ENCODE measurements at regions not wholly inside any gene's neighbourhood (a gene's known extent, or its start where the extent isn't known, plus 50 kb on each side); places are given as distances from the start of the nearest gene placed in this dataset.

DNA sequence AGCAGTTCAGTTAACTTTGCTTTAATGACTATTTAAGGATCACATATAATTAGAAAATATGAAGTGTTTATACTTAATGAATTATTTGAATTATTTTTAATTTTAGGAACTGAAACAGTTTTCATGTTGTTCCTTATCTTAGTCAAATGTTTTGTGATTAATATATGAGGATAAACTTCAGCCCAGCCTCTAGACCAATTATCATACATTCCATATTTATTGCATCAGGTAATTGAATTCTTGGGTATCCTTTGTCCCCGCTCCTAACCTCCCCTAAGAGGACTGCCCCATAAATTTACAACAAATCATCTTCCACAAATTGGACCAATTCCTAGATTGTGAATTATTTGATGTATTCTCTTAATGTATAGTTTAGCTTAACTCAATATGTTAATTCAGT, 74.8 kb downstream of the ZNF622 start:
- no peaks in the 10 kb centered on the region for H3K79me2 ChIP-seq (ENCODE audit: insufficient read depth, low read length)
- Mint-ChIP-seq H3K27me3 (ENCODE audit: low read depth in 3 of 3) (no peaks in the 10 kb centered on the region), H3K4me3 (no peak overlapping the region), H3K4me1 (no peaks in the 10 kb centered on the region), H3K9me3 (peaks cover 0 to 3% (median 0%) of the 10 kb centered on the region in 7 donors), H3K27ac (no peak overlapping the region), H3K36me3 (no peaks in the 10 kb centered on the region)
- no peak overlapping the region for H2AFZ ChIP-seq (ENCODE audit: insufficient read depth, low read depth, low read length, poor library complexity, severe bottlenecking)
- no peaks in the 10 kb centered on the region for H3K36me3 ChIP-seq (replicated peaks in 1 of 2; ENCODE audit: control insufficient read depth in 1 of 2, insufficient read depth in 2 of 2, low read length in 2 of 2)
- no peak for TF ChIP-seq CTCF (IDR thresholded peaks at IDR 0.05)
- intact Hi-C loops (cut with micrococcal nuclease) = no loop called here
- H3K4me2 ChIP-seq (replicated peaks; ENCODE audit: extremely low read depth, low read length, poor library complexity, severe bottlenecking) = no peak overlapping the region
- no peaks in the 10 kb centered on the region for H4K20me1 ChIP-seq (ENCODE audit: insufficient read depth, low read length)
- H3K9me3 ChIP-seq (replicated peaks in 1 of 2; ENCODE audit: control insufficient read depth in 1 of 2, insufficient read depth in 1 of 2, low read length in 2 of 2) = peaks cover 0 to 2% of the 10 kb centered on the region in 2 donors
- H3K4me1 ChIP-seq (ENCODE audit: control insufficient read depth in 1 of 2, insufficient read depth in 2 of 2, low read length in 2 of 2) = no peaks in the 10 kb centered on the region
- H3K27ac ChIP-seq (ENCODE audit: low read depth in 1 of 2, low read length in 2 of 2) = no peak overlapping the region
- no peak overlapping the region for H3K4me3 ChIP-seq (replicated peaks in 1 of 3; ENCODE audit: low read depth in 2 of 3, low read length in 3 of 3)
- WGBS (ENCODE audit: insufficient coverage) = no CpG with 5 or more reads among the region's 1 CpG
- H3K9ac ChIP-seq (ENCODE audit: insufficient read depth, low read length, poor library complexity, severe bottlenecking) = no peak overlapping the region
- DNase-seq = no peak
- no peaks in the 10 kb centered on the region for H3K27me3 ChIP-seq (ENCODE audit: control insufficient read depth in 2 of 2, insufficient read depth in 2 of 2, low read length in 2 of 2)

- Histone ChIP-seq H3K27ac (ENCODE audit: low read depth in 1 of 2, low read length in 2 of 2) (no peak overlapping the region), H3K9me3 (replicated peaks in 1 of 2; ENCODE audit: control insufficient read depth in 1 of 2, insufficient read depth in 1 of 2, low read length in 2 of 2) (peaks cover 0 to 2% of the 10 kb centered on the region in 2 donors), H4K20me1 (ENCODE audit: insufficient read depth, low read length) (no peaks in the 10 kb centered on the region), H3K79me2 (ENCODE audit: insufficient read depth, low read length) (no peaks in the 10 kb centered on the region), H3K36me3 (replicated peaks in 1 of 2; ENCODE audit: control insufficient read depth in 1 of 2, insufficient read depth in 2 of 2, low read length in 2 of 2) (no peaks in the 10 kb centered on the region), H2AFZ (ENCODE audit: insufficient read depth, low read depth, low read length, poor library complexity, severe bottlenecking) (no peak overlapping the region), H3K9ac (ENCODE audit: insufficient read depth, low read length, poor library complexity, severe bottlenecking) (no peak overlapping the region), H3K27me3 (ENCODE audit: control insufficient read depth in 2 of 2, insufficient read depth in 2 of 2, low read length in 2 of 2) (no peaks in the 10 kb centered on the region), H3K4me3 (replicated peaks in 1 of 3; ENCODE audit: low read depth in 2 of 3, low read length in 3 of 3) (no peak overlapping the region), H3K4me2 (replicated peaks; ENCODE audit: extremely low read depth, low read length, poor library complexity, severe bottlenecking) (no peak overlapping the region), H3K4me1 (ENCODE audit: control insufficient read depth in 1 of 2, insufficient read depth in 2 of 2, low read length in 2 of 2) (no peaks in the 10 kb centered on the region)
- TF ChIP-seq CTCF (IDR thresholded peaks at IDR 0.05) = no peak
- no peaks in the 10 kb centered on the region for H3K4me1 Mint-ChIP-seq
- DNase-seq = no peak
- no peaks in the 10 kb centered on the region for H3K27me3 Mint-ChIP-seq (ENCODE audit: low read depth in 3 of 3)
- H3K27ac Mint-ChIP-seq = no peak overlapping the region
- no peak overlapping the region for H3K4me3 Mint-ChIP-seq
- no peaks in the 10 kb centered on the region for H3K36me3 Mint-ChIP-seq
- H3K9me3 Mint-ChIP-seq = peaks cover 0 to 3% (median 0%) of the 10 kb centered on the region in 7 donors
- intact Hi-C loops (cut with micrococcal nuclease) = no loop called here
- WGBS (ENCODE audit: insufficient coverage) = 86% methylated on average over 1 of the region's 3 CpGs
Observed at GRCh38 chr5:16385516-16386090, 80.0 kb downstream of the ZNF622 start.

Data from CD14-positive monocyte (primary cell).